ENCODE measurements at regions not wholly inside any gene's neighbourhood (a gene's known extent, or its start where the extent isn't known, plus 50 kb on each side); places are given as distances from the start of the nearest gene placed in this dataset.

DNA sequence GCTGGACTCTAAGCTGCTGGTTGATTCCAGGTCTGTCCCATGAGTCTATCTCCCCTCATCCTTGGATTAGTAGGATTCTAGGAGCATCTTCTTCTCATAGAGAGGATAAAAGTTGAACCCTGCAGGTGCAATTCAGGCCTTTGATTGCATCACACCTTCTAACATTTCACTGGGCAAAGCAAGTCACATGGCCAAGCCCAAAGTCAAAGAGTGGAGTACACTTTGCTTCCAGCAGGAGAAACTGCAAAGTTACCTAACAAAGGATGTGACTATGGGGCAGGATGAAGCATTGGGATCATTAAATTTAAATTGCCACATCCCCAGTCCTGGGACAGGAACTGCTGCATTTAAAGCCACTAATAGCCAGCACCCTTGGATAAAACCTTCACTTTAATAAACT lies 51.0 kb upstream of the EGFLAM start:
- no peak overlapping the region for H3K4me2 ChIP-seq (ENCODE audit: low read length)
- H4K8ac ChIP-seq (ENCODE audit: low read depth, low read length) = no peak overlapping the region
- no peaks in the 10 kb centered on the region for H3K79me1 ChIP-seq (ENCODE audit: low read length)
- no peaks in the 10 kb centered on the region for H3K79me2 ChIP-seq (ENCODE audit: control insufficient read depth, insufficient read depth, low read length)
- peak; percentile 82 for DNase-seq
- no peak overlapping the region for H2BK5ac ChIP-seq (ENCODE audit: low read length)
- H3K27ac ChIP-seq (ENCODE audit: low read depth, low read length) = no peak overlapping the region
- H2BK15ac ChIP-seq (replicated peaks; ENCODE audit: low read depth) = no peak overlapping the region
- H3K4ac ChIP-seq (ENCODE audit: low read depth, low read length) = no peak overlapping the region
- no peaks in the 10 kb centered on the region for H3K36me3 ChIP-seq (ENCODE audit: control insufficient read depth, insufficient read depth, low read length)
- H3K27me3 ChIP-seq (ENCODE audit: insufficient read depth, low read length, poor library complexity) = no peaks in the 10 kb centered on the region
- no peak overlapping the region for H2BK120ac ChIP-seq (ENCODE audit: low read depth, low read length)
- H3K9ac ChIP-seq (ENCODE audit: low read length) = no peak overlapping the region
- H3K4me1 ChIP-seq (ENCODE audit: control insufficient read depth, low read depth, low read length) = no peaks in the 10 kb centered on the region
- no peak overlapping the region for H3K18ac ChIP-seq (ENCODE audit: low read length)
- H4K5ac ChIP-seq (ENCODE audit: low read length) = no peak overlapping the region
- no peak overlapping the region for H3K23ac ChIP-seq (ENCODE audit: low read length)
- no peak overlapping the region for H3K4me3 ChIP-seq (ENCODE audit: low read length)
- no peak overlapping the region for H2AK5ac ChIP-seq (ENCODE audit: low read length)
- no peak overlapping the region for H3K56ac ChIP-seq (ENCODE audit: low read length)

- no peak overlapping the region for H3K4me3 ChIP-seq (ENCODE audit: low read length)
- H4K8ac ChIP-seq (ENCODE audit: low read depth, low read length) = no peak overlapping the region
- WGBS (ENCODE audit: extremely low coverage, insufficient coverage, low lambda C conversion rate) = no CpG with 5 or more reads among the region's 4 CpGs
- no peak overlapping the region for H3K23ac ChIP-seq (ENCODE audit: low read length)
- no peak overlapping the region for H2AK5ac ChIP-seq (ENCODE audit: low read length)
- H3K27me3 ChIP-seq (ENCODE audit: insufficient read depth, low read length, poor library complexity) = no peaks in the 10 kb centered on the region
- H3K27ac ChIP-seq (ENCODE audit: low read depth, low read length) = no peak overlapping the region
- no peak overlapping the region for H3K9ac ChIP-seq (ENCODE audit: low read length)
- H3K4me1 ChIP-seq (ENCODE audit: control insufficient read depth, low read depth, low read length) = no peaks in the 10 kb centered on the region
- no peak overlapping the region for H3K4me2 ChIP-seq (ENCODE audit: low read length)
- H3K79me1 ChIP-seq (ENCODE audit: low read length) = no peaks in the 10 kb centered on the region
- no peak overlapping the region for H3K56ac ChIP-seq (ENCODE audit: low read length)
- H3K79me2 ChIP-seq (ENCODE audit: control insufficient read depth, insufficient read depth, low read length) = no peaks in the 10 kb centered on the region
- H4K5ac ChIP-seq (ENCODE audit: low read length) = no peak overlapping the region
- H2BK5ac ChIP-seq (ENCODE audit: low read length) = no peak overlapping the region
- H2BK120ac ChIP-seq (ENCODE audit: low read depth, low read length) = no peak overlapping the region
- no peak overlapping the region for H3K18ac ChIP-seq (ENCODE audit: low read length)
- H2BK15ac ChIP-seq (replicated peaks; ENCODE audit: low read depth) = no peak overlapping the region
- no peak for DNase-seq
- H3K36me3 ChIP-seq (ENCODE audit: control insufficient read depth, insufficient read depth, low read length) = no peaks in the 10 kb centered on the region
- no peak overlapping the region for H3K4ac ChIP-seq (ENCODE audit: low read depth, low read length)
Observed at GRCh38 chr5:38202741-38203140, 55.6 kb upstream of the EGFLAM start.

- H4K8ac ChIP-seq (ENCODE audit: low read depth, low read length) = no peak overlapping the region
- H3K18ac ChIP-seq (ENCODE audit: low read length) = no peak overlapping the region
- no peaks in the 10 kb centered on the region for H3K79me1 ChIP-seq (ENCODE audit: low read length)
- H3K79me2 ChIP-seq (ENCODE audit: control insufficient read depth, insufficient read depth, low read length) = no peaks in the 10 kb centered on the region
- H3K56ac ChIP-seq (ENCODE audit: low read length) = no peak overlapping the region
- H3K4me3 ChIP-seq (ENCODE audit: low read length) = no peak overlapping the region
- no peak overlapping the region for H2BK15ac ChIP-seq (replicated peaks; ENCODE audit: low read depth)
- H3K9ac ChIP-seq (ENCODE audit: low read length) = no peak overlapping the region
- no peak overlapping the region for H2BK5ac ChIP-seq (ENCODE audit: low read length)
- H4K5ac ChIP-seq (ENCODE audit: low read length) = no peak overlapping the region
- H2BK120ac ChIP-seq (ENCODE audit: low read depth, low read length) = no peak overlapping the region
- H3K27me3 ChIP-seq (ENCODE audit: insufficient read depth, low read length, poor library complexity) = no peaks in the 10 kb centered on the region
- no peak overlapping the region for H2AK5ac ChIP-seq (ENCODE audit: low read length)
- no peak overlapping the region for H3K4ac ChIP-seq (ENCODE audit: low read depth, low read length)
- no peak overlapping the region for H3K23ac ChIP-seq (ENCODE audit: low read length)
- no peaks in the 10 kb centered on the region for H3K36me3 ChIP-seq (ENCODE audit: control insufficient read depth, insufficient read depth, low read length)
- DNase-seq = no peak
- no peak overlapping the region for H3K27ac ChIP-seq (ENCODE audit: low read depth, low read length)
- no peaks in the 10 kb centered on the region for H3K4me1 ChIP-seq (ENCODE audit: control insufficient read depth, low read depth, low read length)
- no CpG with 5 or more reads among the region's 1 CpG for WGBS (ENCODE audit: extremely low coverage, insufficient coverage, low lambda C conversion rate)
- no peak overlapping the region for H3K4me2 ChIP-seq (ENCODE audit: low read length)
Observed at GRCh38 chr5:38200872-38201557, 57.3 kb upstream of the EGFLAM start.

DNA sequence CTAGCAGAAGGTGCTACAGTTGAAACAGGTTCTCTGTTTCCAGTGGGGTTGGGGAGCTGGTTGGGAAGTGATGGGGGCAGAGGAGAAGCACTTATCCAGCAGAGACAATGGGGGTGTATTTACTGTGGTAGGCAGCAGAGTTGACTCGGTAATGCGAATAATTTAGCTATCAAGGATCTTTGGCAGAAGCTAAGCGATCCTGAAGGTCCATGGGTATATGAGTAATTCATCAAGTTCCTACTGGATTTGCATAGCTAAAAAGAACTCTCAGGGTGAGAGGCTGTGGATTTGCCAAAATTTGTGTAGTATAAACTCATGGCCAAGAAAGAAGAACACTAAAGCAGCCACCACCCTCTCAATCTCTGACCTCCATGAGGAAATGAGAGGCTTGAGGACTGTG lies 61.2 kb upstream of the EGFLAM start:
- H3K4me3 ChIP-seq (ENCODE audit: low read length) = no peak overlapping the region
- H3K23ac ChIP-seq (ENCODE audit: low read length) = no peak overlapping the region
- H2BK15ac ChIP-seq (replicated peaks; ENCODE audit: low read depth) = no peak overlapping the region
- H3K27me3 ChIP-seq (ENCODE audit: insufficient read depth, low read length, poor library complexity) = no peaks in the 10 kb centered on the region
- no peaks in the 10 kb centered on the region for H3K79me1 ChIP-seq (ENCODE audit: low read length)
- H3K18ac ChIP-seq (ENCODE audit: low read length) = no peak overlapping the region
- no peaks in the 10 kb centered on the region for H3K79me2 ChIP-seq (ENCODE audit: control insufficient read depth, insufficient read depth, low read length)
- H3K27ac ChIP-seq (ENCODE audit: low read depth, low read length) = no peak overlapping the region
- no peak overlapping the region for H2BK5ac ChIP-seq (ENCODE audit: low read length)
- H3K56ac ChIP-seq (ENCODE audit: low read length) = no peak overlapping the region
- H3K36me3 ChIP-seq (ENCODE audit: control insufficient read depth, insufficient read depth, low read length) = no peaks in the 10 kb centered on the region
- no peak overlapping the region for H4K5ac ChIP-seq (ENCODE audit: low read length)
- DNase-seq = no peak
- no peak overlapping the region for H2BK120ac ChIP-seq (ENCODE audit: low read depth, low read length)
- H3K9ac ChIP-seq (ENCODE audit: low read length) = no peak overlapping the region
- no peak overlapping the region for H3K4ac ChIP-seq (ENCODE audit: low read depth, low read length)
- no peaks in the 10 kb centered on the region for H3K4me1 ChIP-seq (ENCODE audit: control insufficient read depth, low read depth, low read length)
- no peak overlapping the region for H2AK5ac ChIP-seq (ENCODE audit: low read length)
- no peak overlapping the region for H4K8ac ChIP-seq (ENCODE audit: low read depth, low read length)
- no peak overlapping the region for H3K4me2 ChIP-seq (ENCODE audit: low read length)
- WGBS (ENCODE audit: extremely low coverage, insufficient coverage, low lambda C conversion rate) = no CpG with 5 or more reads among the region's 3 CpGs

- no peak overlapping the region for H3K27ac ChIP-seq (ENCODE audit: low read depth, low read length)
- no peak overlapping the region for H3K23ac ChIP-seq (ENCODE audit: low read length)
- H3K4me1 ChIP-seq (ENCODE audit: control insufficient read depth, low read depth, low read length) = no peaks in the 10 kb centered on the region
- no peaks in the 10 kb centered on the region for H3K79me2 ChIP-seq (ENCODE audit: control insufficient read depth, insufficient read depth, low read length)
- no peak overlapping the region for H2AK5ac ChIP-seq (ENCODE audit: low read length)
- H3K56ac ChIP-seq (ENCODE audit: low read length) = no peak overlapping the region
- no peak overlapping the region for H2BK120ac ChIP-seq (ENCODE audit: low read depth, low read length)
- no peaks in the 10 kb centered on the region for H3K36me3 ChIP-seq (ENCODE audit: control insufficient read depth, insufficient read depth, low read length)
- no peak overlapping the region for H4K8ac ChIP-seq (ENCODE audit: low read depth, low read length)
- no peak overlapping the region for H3K4me2 ChIP-seq (ENCODE audit: low read length)
- WGBS (ENCODE audit: extremely low coverage, insufficient coverage, low lambda C conversion rate) = no CpG with 5 or more reads among the region's 13 CpGs
- no peak overlapping the region for H3K4ac ChIP-seq (ENCODE audit: low read depth, low read length)
- H3K4me3 ChIP-seq (ENCODE audit: low read length) = no peak overlapping the region
- no peaks in the 10 kb centered on the region for H3K79me1 ChIP-seq (ENCODE audit: low read length)
- no peak overlapping the region for H2BK5ac ChIP-seq (ENCODE audit: low read length)
- H3K9ac ChIP-seq (ENCODE audit: low read length) = no peak overlapping the region
- no peaks in the 10 kb centered on the region for H3K27me3 ChIP-seq (ENCODE audit: insufficient read depth, low read length, poor library complexity)
- no peak overlapping the region for H4K5ac ChIP-seq (ENCODE audit: low read length)
- no peak overlapping the region for H3K18ac ChIP-seq (ENCODE audit: low read length)
- H2BK15ac ChIP-seq (replicated peaks; ENCODE audit: low read depth) = no peak overlapping the region
- peak; percentile 75 for DNase-seq
Observed at GRCh38 chr5:38193015-38193581, 65.3 kb upstream of the EGFLAM start.

DNA sequence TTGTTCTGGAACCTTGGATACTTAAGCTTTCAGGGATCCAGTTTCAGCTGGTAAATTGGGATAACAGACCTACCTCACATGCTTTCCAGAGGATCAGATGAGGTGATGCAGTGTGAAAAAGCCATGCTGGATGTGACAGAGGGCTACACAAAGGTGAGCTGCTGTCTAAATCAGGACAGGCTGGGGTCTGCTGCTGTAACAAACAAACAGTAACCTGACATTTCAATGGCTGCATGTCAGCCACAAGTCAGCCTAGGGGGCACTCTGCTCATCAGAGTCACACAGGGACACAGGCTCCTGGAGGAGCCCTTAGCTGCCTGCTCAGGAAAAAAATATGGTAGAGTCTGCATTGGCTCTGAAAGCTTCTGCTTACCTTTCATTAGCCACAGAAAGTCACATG lies 66.7 kb upstream of the EGFLAM start:
- no peak overlapping the region for H2BK5ac ChIP-seq (ENCODE audit: low read length)
- no peaks in the 10 kb centered on the region for H3K79me1 ChIP-seq (ENCODE audit: low read length)
- no peak overlapping the region for H2AK5ac ChIP-seq (ENCODE audit: low read length)
- no peak overlapping the region for H3K4me3 ChIP-seq (ENCODE audit: low read length)
- no peak overlapping the region for H3K4ac ChIP-seq (ENCODE audit: low read depth, low read length)
- no peaks in the 10 kb centered on the region for H3K27me3 ChIP-seq (ENCODE audit: insufficient read depth, low read length, poor library complexity)
- H3K23ac ChIP-seq (ENCODE audit: low read length) = no peak overlapping the region
- H2BK15ac ChIP-seq (replicated peaks; ENCODE audit: low read depth) = no peak overlapping the region
- no peak overlapping the region for H3K27ac ChIP-seq (ENCODE audit: low read depth, low read length)
- H3K56ac ChIP-seq (ENCODE audit: low read length) = no peak overlapping the region
- H3K9ac ChIP-seq (ENCODE audit: low read length) = no peak overlapping the region
- H4K5ac ChIP-seq (ENCODE audit: low read length) = no peak overlapping the region
- no peaks in the 10 kb centered on the region for H3K79me2 ChIP-seq (ENCODE audit: control insufficient read depth, insufficient read depth, low read length)
- H3K36me3 ChIP-seq (ENCODE audit: control insufficient read depth, insufficient read depth, low read length) = no peaks in the 10 kb centered on the region
- no peak overlapping the region for H4K8ac ChIP-seq (ENCODE audit: low read depth, low read length)
- no peaks in the 10 kb centered on the region for H3K4me1 ChIP-seq (ENCODE audit: control insufficient read depth, low read depth, low read length)
- H2BK120ac ChIP-seq (ENCODE audit: low read depth, low read length) = no peak overlapping the region
- no peak for DNase-seq
- no peak overlapping the region for H3K18ac ChIP-seq (ENCODE audit: low read length)
- H3K4me2 ChIP-seq (ENCODE audit: low read length) = no peak overlapping the region

Measured in mesendoderm (in vitro differentiated cells).